ENCODE measurements at regions not wholly inside any gene's neighbourhood (a gene's known extent, or its start where the extent isn't known, plus 50 kb on each side); places are given as distances from the start of the nearest gene placed in this dataset.

DNA sequence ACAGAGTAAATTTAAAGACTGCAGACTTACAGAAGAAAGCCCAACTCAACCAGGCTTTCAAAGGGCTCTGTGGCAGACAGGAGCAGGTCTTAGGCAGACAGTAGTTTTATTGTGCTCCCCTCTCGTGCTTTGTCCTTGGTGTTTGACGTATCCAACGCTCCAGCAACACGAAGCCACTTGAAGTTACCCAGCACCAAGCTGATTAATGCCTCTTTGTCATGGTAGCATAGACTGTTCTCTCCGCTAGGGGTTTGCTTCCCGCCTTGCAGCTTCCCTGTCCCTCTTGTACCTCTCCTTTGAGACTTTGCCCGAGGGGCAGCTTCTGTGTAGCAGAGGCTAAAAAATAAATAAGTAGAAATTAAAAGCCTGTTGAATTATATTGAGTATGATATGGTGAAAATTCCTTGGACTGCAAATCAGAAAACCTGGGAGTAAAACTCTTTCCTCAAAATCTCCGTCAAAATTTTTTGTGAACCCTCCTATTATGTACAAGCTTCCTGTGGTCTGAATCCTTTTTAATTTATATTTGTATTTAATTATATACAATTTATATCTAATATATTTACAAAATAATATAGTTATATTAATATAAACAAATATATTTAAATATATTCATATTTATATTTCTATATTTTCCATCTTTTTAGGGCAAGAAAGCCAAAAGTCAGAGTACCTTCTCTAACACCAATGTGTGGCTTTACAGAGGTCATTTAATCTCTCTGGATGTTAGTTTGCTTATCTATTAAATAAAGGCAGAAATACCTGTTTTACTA, 405.4 kb downstream of the DMAC1 start:
- no peak for DNase-seq (ENCODE audit: low spot score)

DNA sequence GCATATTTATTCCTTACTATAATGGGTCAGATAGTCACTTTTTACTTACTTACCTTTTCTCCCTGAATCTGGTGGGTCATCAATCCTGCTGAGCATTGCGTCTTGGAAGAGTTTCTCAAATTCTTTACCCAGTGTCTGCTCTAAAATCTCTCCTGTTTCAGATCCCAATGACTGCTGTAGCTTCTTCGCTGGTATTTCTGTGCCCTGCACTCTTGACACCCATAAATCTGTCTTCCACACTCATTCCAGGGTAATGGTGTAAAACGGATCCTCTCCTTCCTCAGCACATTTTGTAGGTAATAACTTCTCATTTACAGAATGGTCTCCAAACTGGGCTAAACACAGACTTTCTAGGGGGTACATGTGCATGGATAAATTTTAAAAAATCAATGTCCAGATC, 407.4 kb downstream of the DMAC1 start:
- DNase-seq (ENCODE audit: low spot score) = no peak

DNA sequence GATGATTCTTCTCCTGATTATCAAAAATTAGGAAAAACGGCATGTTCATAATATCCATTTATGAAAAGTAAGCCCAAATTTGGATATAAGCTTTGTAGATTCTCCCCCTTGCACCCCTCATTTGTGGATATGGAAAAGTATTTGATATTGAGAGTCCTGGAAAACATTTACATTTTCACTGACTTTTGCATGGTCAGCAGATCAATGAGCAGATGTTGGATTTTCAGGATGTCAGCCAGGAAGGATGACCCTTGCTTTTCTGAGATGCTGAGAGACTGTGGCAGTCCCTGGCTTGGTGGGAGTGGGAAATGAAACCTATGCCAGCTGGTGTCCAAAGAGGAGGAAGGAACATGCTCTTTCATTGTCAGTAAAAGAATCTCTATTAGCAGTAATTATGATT, 410.8 kb downstream of the DMAC1 start:
- no peak for DNase-seq (ENCODE audit: low spot score)

DNA sequence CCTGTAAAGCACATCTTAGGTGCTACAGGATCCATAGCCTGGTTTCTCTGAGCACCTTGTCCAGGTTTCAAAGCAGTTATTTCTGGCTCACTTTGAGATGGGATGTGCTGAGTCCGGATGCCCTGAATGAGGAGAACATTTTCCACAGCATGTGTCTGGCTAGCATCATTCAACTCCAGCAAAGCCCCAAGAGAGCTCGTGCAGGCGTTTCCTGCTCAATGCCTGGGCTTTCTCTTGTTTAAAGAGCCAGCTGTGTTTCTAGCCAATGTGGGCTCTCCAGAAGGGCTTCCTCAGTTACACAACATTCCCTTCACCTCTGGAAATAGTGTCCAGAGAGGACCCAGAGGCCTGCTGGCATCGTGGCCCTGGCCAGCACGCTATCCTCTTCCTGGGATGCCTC, 411.7 kb downstream of the DMAC1 start:
- no peak for DNase-seq (ENCODE audit: low spot score)

DNA sequence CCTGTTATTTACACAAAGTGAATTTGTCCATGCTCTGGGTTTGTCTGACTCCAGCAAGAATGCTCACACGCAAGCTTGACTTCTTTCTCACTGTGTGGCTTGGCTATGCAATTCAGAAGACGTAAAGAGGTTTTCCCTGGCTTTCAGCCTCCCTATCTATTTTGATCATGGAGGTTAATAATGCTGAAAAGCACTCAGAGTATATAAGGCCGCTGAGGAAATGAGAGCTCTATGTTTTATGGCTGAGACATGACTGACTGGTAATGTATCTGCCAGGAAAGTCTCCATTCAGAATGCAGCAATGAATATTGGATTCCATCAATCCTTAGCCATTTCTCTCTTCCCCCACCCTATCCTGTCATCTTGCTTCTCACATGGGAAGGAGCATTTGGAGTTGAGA, 417.3 kb downstream of the DMAC1 start:
- DNase-seq (ENCODE audit: low spot score) = no peak

DNA sequence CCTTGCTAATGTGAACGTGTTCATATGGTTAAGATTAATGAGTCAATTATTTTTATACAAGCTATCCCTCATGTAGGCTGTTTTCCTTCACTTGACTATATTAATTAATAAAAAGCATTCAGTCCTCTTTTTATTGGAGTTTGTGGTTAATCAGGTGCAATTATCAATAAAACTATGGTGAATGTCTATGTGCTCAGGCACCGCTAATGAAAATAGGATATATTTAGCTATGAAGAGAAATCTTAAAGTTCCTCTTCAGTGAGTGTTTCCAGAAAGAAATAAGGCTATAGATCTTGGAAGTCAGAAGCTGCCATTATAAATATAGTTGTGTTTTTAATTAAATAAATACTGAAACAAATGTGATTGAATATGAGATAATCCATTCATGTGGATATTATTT, 422.1 kb downstream of the DMAC1 start:
- no peak for DNase-seq (ENCODE audit: low spot score)

DNA sequence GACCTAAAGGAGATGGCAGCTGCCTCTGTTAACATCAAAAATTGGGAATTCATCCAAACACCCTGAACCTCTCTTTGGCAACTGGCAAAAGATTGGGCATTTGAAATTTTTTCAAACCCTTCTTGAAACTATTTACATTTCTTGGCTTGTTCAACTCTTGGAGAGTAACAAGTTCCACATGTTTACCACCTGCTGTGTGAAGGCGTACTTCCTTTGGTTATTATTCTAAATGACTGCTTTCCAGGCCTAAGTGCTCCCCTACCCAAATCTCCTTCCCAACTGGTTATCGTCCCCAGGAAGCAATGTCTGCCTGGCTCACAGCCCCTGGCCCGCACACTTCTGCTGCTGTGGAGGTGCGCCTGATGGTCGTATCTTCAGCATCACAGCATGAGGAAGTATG, 422.7 kb downstream of the DMAC1 start:
- no peak for DNase-seq (ENCODE audit: low spot score)

DNA sequence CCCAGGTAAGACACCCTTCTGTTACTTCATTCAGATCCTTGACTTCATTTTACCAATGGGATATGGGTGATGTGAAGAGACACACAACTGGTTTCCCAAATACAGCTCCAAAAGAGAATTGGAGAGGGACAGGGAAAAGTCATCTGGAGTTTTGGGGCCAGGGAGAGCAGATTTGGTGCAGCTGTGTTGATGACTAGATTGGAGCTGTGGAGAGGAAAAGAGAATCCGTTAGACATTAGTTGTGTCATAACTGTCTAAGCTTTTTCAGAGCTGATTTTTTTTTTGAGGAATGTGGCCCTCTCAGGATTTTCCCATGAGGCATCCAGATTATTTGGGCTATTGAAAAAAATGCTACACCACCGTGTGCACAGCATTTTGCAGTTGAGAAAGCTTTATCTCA, 423.4 kb downstream of the DMAC1 start:
- DNase-seq (ENCODE audit: low spot score) = no peak

DNA sequence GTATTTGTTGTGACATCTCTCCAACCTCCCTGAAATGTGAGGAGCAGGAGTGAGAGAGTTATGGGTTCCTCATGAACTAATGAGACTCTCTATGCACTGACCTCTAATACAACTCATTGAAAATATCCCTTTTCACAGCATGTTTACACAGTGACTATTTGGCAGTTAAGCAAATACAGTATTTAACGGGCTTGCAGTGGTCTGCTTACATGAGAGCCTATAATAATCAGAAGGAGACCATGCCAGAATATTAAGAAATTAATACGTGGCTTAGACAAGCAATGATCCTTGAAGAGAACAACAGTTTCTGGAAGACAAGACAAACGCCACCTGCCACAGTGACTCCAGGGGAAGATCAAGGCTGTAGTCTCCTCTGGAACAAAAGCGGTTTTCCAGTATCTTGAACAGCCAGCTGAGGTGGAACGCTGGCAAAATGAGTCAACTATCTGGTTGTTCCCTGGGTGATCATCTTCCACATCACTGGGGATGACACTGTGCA, 424.5 kb downstream of the DMAC1 start:
- DNase-seq (ENCODE audit: low spot score) = no peak

DNA sequence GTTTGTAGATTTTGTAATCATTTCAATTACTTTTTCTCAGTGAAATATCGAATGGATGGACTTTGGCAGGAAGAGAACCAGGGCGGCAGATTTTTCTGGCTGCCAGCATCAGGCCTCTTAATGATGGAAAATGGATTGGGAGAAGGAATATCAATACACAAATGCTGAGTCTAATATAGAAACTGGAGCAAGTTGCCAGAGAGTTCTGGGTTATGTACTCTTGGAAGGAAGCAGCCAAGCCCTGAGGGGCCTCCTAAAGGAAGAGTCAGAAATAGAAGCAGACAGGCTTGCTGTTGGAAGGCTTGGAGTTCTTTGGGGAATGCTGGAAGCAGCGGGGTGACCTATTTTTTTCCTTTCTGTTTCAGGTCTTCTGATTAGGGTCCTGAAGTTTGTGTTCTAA, 428.6 kb downstream of the DMAC1 start:
- DNase-seq (ENCODE audit: low spot score) = no peak

DNA sequence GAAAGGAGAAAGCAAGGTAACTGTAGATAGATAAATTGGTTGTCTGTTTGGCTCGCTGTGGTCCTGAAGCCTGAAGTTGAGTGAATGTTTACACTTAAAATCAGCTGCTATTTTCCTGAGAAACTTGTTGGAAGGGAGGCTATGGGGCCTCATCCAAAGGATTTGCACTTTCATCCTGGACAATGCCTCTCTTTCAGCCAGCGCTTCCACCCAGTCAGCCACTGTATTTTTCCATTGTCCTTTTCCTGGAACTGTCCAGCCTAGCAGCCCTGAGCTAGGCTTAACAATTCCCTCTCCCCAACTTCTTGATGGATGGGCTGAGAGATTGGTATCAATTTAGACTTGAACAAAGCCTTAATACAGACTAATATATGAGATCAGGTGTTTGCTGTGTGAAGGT, 429.2 kb downstream of the DMAC1 start:
- DNase-seq (ENCODE audit: low spot score) = no peak

DNA sequence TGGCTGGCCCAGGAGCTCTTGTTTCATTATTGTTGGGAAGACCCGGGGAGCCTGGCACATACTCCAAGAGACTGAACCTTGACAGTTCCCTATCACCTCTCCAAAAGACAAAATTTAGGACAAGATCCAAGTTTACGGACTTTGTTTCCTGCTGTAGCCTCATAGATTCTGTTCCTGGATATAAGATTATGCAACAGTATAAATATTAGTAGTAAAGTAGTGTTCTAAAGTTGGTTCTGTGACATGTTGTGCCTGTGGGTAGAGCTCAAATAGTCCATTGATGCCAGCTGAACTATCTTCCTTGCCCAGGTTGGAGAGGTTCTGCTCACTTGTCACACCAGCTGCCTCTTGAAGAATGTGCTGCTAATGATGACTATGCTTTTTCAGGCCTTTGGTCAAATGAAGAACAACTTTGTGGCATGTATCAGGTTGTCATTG, 430.2 kb downstream of the DMAC1 start:
- no peak for DNase-seq (ENCODE audit: low spot score)

DNA sequence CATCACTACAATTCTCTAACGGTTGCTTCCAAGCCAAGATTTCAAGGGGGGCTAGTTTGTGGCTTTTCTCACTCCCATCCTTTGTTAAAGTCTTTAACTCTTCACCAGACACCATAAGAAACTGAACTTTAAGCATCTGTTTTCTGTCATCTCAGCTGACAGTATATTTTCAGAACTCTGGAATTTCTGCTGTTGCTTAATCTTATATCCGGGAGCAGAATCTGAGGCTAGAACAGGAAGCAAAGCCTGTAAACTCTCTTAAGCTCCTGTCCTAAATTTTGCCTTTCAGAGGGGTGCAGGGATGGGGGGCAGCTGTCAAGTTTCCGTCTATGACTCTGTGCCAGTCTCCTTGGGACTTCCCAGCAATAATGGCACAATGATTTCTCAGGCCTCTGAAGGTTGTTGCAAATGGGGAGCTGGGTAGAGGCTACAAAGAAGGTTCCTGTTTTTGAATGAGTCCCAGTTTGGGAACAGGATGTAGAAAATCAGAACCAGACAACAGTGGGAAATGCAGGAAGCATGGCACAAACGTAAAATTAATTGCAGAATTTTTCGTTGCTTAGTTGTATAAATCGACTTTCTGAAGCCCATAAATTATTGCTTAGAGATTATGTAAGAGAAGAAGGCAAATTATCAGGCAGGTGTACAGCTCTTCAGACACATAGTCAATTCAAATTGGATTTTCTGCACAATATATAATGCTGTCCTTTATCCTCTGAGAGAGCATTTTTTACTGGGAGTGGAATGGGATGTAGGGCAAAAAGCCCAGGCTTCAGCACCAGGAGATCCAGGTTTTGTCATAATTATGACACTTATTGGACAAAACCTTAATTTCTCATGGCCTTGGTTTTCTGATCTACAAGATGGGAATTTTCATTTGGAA, 430.9 kb downstream of the DMAC1 start:
- no peak for DNase-seq (ENCODE audit: low spot score)

DNA sequence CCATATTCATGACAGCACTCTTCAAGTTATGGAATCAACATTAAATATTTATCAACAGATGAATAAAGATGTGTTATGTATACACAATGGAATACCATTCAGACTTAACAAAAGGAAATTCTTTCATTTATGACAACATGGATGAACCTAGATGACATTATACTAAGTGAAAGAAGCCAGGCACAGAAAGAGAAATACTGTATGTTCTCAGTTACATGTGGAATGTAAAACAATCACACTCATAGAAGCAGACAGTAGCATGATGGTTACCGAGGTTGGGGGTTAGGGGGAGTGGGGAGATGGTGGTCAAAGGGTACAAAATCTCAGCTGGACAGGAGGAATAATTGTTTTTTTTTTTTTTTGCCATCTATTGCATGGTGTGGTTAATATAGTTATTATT, 431.9 kb downstream of the DMAC1 start:
- DNase-seq (ENCODE audit: low spot score) = no peak

DNA sequence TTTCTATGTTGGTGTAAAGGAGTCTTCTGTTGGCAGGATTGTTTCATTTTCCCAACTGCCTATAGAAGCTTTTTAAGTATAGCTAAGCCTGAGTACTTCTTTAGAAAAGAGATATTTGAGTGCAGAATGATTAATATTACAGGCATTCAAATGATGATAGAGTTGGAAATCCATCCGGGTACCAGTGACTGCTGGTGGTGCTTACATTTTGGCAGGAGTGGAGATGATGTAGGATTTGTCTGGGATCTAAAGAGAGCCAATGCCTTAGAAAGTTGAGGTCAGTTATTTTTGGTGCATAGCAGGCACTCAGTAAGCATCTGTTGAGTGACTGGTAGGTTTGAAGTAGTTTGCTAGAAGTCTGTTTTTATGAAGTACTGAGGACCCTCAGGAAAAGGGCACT, 433.5 kb downstream of the DMAC1 start:
- no peak for DNase-seq (ENCODE audit: low spot score)

DNA sequence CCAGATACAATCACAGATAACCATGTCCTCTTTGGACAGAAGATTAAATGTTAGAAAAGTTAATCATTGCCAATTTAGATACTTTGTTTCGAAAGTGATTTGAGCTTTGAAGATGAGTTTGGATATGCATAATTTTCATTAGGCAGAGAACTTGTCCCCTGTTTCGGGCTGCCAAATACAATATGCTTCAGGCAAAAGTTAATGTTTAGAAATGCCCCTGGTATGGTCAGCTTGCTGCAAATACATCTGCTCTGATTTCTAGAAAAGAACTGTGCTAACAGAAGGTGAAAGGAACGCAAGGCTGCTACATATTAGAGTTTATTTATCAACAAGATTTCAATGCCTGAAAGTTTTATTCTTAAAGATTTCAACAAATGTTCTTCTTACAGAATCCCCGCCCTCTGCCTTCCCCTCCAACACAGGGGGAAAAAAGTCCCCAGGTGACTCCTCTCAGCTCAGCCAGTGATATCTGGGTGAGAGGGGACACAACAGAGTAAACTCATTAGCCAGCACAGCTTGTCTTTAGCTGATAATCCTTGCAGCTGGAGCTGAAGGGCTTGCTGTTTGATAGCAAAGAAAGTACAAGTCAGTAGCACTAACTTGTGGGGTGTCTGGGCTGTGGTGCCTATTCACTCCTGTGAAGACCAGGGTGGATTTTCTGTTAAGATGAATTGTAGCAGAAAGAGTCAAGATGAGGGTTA, 435.7 kb downstream of the DMAC1 start:
- no peak for DNase-seq (ENCODE audit: low spot score)

DNA sequence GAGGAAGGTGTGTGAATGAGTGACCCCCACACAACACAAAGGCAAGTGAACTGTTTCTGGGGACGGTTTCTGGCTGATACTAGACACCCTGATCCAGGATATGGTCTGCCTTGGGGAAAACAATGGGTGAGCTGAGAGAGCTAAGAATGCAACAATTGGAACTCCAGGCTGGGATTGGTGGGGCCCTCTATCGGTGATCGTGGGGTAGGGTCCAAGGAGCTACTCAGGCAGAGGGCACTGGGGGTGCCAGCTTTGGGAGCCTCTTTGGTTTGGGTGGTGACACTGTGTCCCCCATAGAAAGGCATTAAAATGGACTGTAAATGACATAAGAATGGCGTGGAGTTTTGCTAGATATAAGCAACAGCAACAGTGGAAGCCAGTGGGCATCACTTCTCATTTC, 439.1 kb downstream of the DMAC1 start:
- no peak for DNase-seq (ENCODE audit: low spot score)

DNA sequence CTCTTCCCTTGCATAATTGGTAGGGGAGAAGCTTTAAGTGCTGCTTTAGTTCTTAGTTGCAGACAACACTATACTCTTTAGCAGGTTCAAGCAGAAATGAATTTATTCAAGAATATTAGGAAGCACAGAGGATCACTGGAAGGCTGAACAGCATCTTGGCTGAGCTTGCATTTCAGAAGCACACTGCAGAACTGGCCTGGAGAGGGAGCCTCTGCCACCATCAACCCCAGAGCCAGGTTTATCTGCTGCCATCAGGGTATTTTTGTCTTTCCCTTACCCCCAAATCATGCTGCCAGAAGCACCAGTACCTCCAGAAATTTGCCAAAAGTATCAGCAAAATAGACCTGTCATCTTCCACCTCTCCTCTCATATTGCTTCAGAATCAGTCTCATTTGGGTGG, 440.7 kb downstream of the DMAC1 start:
- DNase-seq (ENCODE audit: low spot score) = no peak

DNA sequence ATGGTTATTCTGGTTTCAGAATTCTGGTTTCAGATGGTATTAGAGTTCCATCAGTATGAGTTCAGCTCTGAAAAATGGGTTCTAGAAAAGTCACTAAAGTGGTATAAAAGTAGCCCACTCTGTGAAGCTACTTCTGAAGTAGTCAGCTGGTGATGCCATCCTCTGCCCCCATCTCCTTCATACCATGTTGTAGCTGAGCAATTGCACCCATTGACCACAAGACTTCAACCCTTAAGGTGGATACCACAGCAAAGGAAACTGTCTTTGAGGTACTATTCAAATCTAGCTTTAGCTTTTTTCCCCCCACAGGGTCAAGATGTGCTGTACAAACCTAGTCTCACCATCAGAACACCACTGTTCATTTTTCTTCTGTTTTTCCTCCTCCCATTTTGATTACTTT, 444.9 kb downstream of the DMAC1 start:
- DNase-seq (ENCODE audit: low spot score) = no peak

DNA sequence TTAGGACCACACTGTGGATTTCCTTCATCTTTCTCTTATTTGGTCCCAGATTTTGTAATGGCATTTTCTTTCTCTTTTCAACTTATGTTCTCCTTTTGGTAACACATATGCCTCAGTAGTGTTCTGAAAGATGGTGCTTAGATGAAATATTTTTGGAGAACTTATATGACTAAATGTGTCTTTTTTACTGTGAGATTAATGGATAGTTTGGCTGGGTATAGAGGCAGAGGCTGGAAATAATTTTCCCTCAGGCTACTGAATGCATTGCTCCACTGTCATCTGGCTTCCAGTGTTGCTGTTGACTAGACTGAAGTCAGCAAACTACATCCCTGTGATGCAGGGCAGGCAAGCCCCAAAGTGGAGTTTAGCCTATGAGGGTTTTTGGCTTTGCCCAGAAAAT, 450.9 kb downstream of the DMAC1 start:
- no peak for DNase-seq (ENCODE audit: low spot score)

DNA sequence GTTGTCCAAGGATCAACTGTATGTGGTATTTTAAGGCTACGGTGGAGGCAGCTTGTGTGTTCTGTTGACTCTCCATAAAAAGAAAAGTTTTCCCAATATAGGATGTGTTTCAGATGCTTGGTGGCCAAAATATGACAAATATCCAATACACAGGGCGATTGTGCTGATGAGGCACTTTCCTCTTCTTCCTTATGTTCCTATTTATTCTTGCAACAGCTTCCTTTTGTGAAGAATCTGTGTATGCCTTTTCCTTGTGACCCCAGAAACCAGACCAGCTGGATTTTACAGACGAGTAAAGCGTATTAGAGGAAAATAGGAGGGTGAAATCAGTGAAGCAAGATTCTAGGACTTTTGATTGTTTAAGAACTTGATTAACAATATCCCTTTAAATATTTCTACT, 452.0 kb downstream of the DMAC1 start:
- DNase-seq (ENCODE audit: low spot score) = no peak

DNA sequence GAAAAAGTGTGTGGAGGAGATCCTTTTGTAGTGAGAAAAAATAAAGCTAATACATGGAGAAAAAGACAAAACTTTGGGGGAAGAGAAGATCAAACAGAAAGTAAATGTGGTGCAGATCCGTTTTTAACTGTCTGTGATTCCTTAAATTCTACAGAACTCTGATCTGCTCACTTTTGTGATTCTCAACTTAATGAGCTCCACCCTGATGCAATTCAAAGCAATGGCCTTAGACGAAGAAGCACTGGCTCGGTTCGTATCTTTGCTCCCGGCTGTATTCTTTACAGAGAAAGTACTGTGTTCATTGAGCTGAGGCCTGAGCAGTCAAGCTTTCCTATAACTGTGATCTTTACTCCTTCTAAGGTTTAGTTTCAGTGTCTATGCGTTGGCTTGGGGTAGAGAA, 453.4 kb downstream of the DMAC1 start:
- no peak for DNase-seq (ENCODE audit: low spot score)

DNA sequence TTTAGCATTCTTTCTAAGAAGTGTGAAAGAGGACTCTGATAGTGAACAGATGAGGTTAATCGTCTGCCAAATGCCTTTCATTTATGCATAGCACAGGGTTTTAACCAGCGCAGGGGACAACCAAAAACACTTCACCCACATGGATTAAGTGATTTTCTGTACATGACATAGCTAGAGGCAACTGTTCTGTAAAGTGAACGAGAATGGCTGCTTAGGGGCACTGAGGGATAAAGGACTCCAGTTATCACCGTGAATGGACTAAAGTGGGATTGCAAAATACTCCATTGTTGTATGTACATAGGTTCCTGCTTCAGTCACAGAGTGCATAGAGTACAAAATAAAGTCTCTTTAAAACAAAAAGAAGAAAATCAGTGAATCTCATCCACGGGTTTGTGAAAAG, 456.8 kb downstream of the DMAC1 start:
- no peak for DNase-seq (ENCODE audit: low spot score)
